Right atrium auricular region (tissue), 2 donors: ENCODE measurements at regions not wholly inside any gene's neighbourhood (a gene's known extent, or its start where the extent isn't known, plus 50 kb on each side); places are given as distances from the start of the nearest gene placed in this dataset.

Experiments
- DNase-seq: peaks from one replicate; pipeline ENCODE4 v3.0.0-alpha.2; 2019; ENCODE audit warnings: low spot score
- H3K27ac ChIP-seq, 2 donors: fragments of 200-600 bp; sonication (generic); 1 replicate in 1 of 2; 2 replicates in 1 of 2; pipeline ENCODE4 v1.5.1; 2016 to 2019
- H3K27me3 ChIP-seq, 2 donors: fragments of 200-600 bp; sonication (generic); one replicate each; pipeline versions ENCODE4 v1.5.1 to v1.6.0; 2017 to 2019
- H3K36me3 ChIP-seq: fragments of 200-600 bp; sonication (generic); one replicate; pipeline ENCODE4 v1.5.1; 2016
- H3K4me1 ChIP-seq, 2 donors: fragments of 200-600 bp; sonication (generic); one replicate each; pipeline versions ENCODE4 v1.5.1 to v1.6.0; 2017 to 2019
- H3K4me3 ChIP-seq, 2 donors: fragments of 200-600 bp; sonication (generic); 1 replicate in 1 of 2; 2 replicates in 1 of 2; pipeline ENCODE4 v1.5.1; 2017 to 2019; ENCODE audit warnings: mild to moderate bottlenecking in 1 of 2, moderate library complexity in 1 of 2
- H3K9me3 ChIP-seq, 2 donors: fragments of 200-600 bp; sonication (generic); one replicate each; pipeline ENCODE4 v1.5.1; 2019
- CTCF ChIP-seq, 2 donors: fragments of 200-600 bp; sonication (generic); IDR thresholded peaks; one replicate each; pipeline ENCODE4 v1.5.1; 2019; ENCODE audit warnings: antibody characterized with exemption in 2 of 2

- DNase-seq = no peak
- no peaks in the 10 kb centered on the region for H3K9me3 ChIP-seq
- no peaks in the 10 kb centered on the region for H3K27me3 ChIP-seq
- H3K36me3 ChIP-seq = no peaks in the 10 kb centered on the region
- no peaks in the 10 kb centered on the region for H3K4me1 ChIP-seq
- no peak for TF ChIP-seq CTCF (IDR thresholded peaks at IDR 0.05)
- no peak overlapping the region for H3K27ac ChIP-seq
- no peak overlapping the region for H3K4me3 ChIP-seq
Measured at GRCh38 chrX:94065091-94065490, 391.1 kb downstream of the FAM133A start.

GRCh38 chrX:94089149-94089548 is 415.1 kb downstream of the FAM133A start:
- Histone ChIP-seq H3K9me3 (no peaks in the 10 kb centered on the region), H3K27ac (no peak overlapping the region), H3K27me3 (no peaks in the 10 kb centered on the region), H3K36me3 (no peaks in the 10 kb centered on the region), H3K4me3 (no peak overlapping the region), H3K4me1 (no peaks in the 10 kb centered on the region)
- DNase-seq = no peak
- no peak for TF ChIP-seq CTCF (IDR thresholded peaks at IDR 0.05)

- Histone ChIP-seq H3K4me1 (no peaks in the 10 kb centered on the region), H3K4me3 (no peak overlapping the region), H3K36me3 (no peaks in the 10 kb centered on the region), H3K27me3 (no peaks in the 10 kb centered on the region), H3K27ac (no peak overlapping the region), H3K9me3 (no peaks in the 10 kb centered on the region)
- DNase-seq = no peak
- TF ChIP-seq CTCF (IDR thresholded peaks at IDR 0.05) = no peak
Measured at GRCh38 chrX:94097868-94098267, 423.9 kb downstream of the FAM133A start.

GRCh38 chrX:94107981-94108380 is 434.0 kb downstream of the FAM133A start:
- no peaks in the 10 kb centered on the region for H3K36me3 ChIP-seq
- no peaks in the 10 kb centered on the region for H3K9me3 ChIP-seq
- H3K27ac ChIP-seq = no peak overlapping the region
- no peak for DNase-seq
- H3K27me3 ChIP-seq = no peaks in the 10 kb centered on the region
- H3K4me3 ChIP-seq = no peak overlapping the region
- H3K4me1 ChIP-seq = no peaks in the 10 kb centered on the region
- no peak for TF ChIP-seq CTCF (IDR thresholded peaks at IDR 0.05)

- H3K9me3 ChIP-seq = no peaks in the 10 kb centered on the region
- no peaks in the 10 kb centered on the region for H3K36me3 ChIP-seq
- H3K27me3 ChIP-seq = no peaks in the 10 kb centered on the region
- DNase-seq = no peak
- no peak for TF ChIP-seq CTCF (IDR thresholded peaks at IDR 0.05)
- no peaks in the 10 kb centered on the region for H3K4me1 ChIP-seq
- H3K4me3 ChIP-seq = no peak overlapping the region
- no peak overlapping the region for H3K27ac ChIP-seq
Measured at GRCh38 chrX:94114362-94114761, 440.4 kb downstream of the FAM133A start.

- no peak overlapping the region for H3K4me3 ChIP-seq
- no peak overlapping the region for H3K27ac ChIP-seq
Measured at GRCh38 chrX:94121799-94122198, 447.8 kb downstream of the FAM133A start.

More at GRCh38 chrX:94121799-94122198, 447.8 kb downstream of the FAM133A start:
- no peak for TF ChIP-seq CTCF (IDR thresholded peaks at IDR 0.05)
- no peak for DNase-seq
- no peaks in the 10 kb centered on the region for H3K9me3 ChIP-seq
- H3K36me3 ChIP-seq = no peaks in the 10 kb centered on the region
- H3K4me1 ChIP-seq = no peaks in the 10 kb centered on the region
- H3K27me3 ChIP-seq = no peaks in the 10 kb centered on the region
